SK-N-SH treated with all-trans-retinoic acid at 6 μM for 48 hours (cell line): ENCODE measurements at regions not wholly inside any gene's neighbourhood (a gene's known extent, or its start where the extent isn't known, plus 50 kb on each side); places are given as distances from the start of the nearest gene placed in this dataset.

Source experiments
- ARNTL ChIP-seq: fragments of 450-650 bp; formaldehyde crosslinking; IDR thresholded peaks from 2 replicates; pipeline ENCODE4 v1.5.0; 2020; ENCODE audit warnings: low read depth, mild to moderate bottlenecking, moderate library complexity, borderline replicate concordance
- ESRRG ChIP-seq: fragments of 250-450 bp; sonication (Bioruptor Pico); IDR thresholded peaks from 2 replicates; pipeline ENCODE4 v1.6.1; 2021; ENCODE audit warnings: mild to moderate bottlenecking
- GLIS3 ChIP-seq: fragments of 250-450 bp; sonication (Bioruptor Pico); IDR thresholded peaks from 2 replicates; pipeline ENCODE4 v1.5.0; 2020; ENCODE audit warnings: mild to moderate bottlenecking, moderate library complexity
- ISL1 ChIP-seq: fragments of 250-450 bp; sonication (Bioruptor Pico); IDR thresholded peaks from 2 replicates; pipeline ENCODE4 v2.1.2; 2022; ENCODE audit warnings: mild to moderate bottlenecking, moderate library complexity
- OSR1 ChIP-seq: fragments of 250-450 bp; sonication (Bioruptor Pico); IDR thresholded peaks from 2 replicates; pipeline ENCODE4 v1.8.0; 2022; ENCODE audit warnings: moderate library complexity, mild to moderate bottlenecking, inconsistent platforms
- PPARA ChIP-seq: fragments of 250-450 bp; sonication (Bioruptor Pico); IDR thresholded peaks from 2 replicates; pipeline ENCODE4 v1.5.0; 2020; ENCODE audit warnings: mild to moderate bottlenecking, borderline replicate concordance
- SNAI2 ChIP-seq: fragments of 250-450 bp; sonication (Bioruptor Pico); IDR thresholded peaks from 2 replicates; pipeline ENCODE4 v1.5.0; 2020; ENCODE audit warnings: mild to moderate bottlenecking, moderate library complexity
- ZFP3 ChIP-seq: fragments of 250-450 bp; sonication (Bioruptor Pico); IDR thresholded peaks from 2 replicates; pipeline ENCODE4 v1.5.0; 2020; ENCODE audit warnings: mild to moderate bottlenecking, moderate library complexity
- ZFP30 ChIP-seq: fragments of 450-650 bp; formaldehyde crosslinking; IDR thresholded peaks from 2 replicates; pipeline ENCODE4 v1.5.0; 2022; ENCODE audit warnings: mild to moderate bottlenecking, moderate library complexity
- ZNF70 ChIP-seq: fragments of 450-650 bp; formaldehyde crosslinking; IDR thresholded peaks from 2 replicates; pipeline ENCODE4 v1.5.0; 2020; ENCODE audit warnings: mild to moderate bottlenecking, moderate library complexity
- TF ChIP-seq, protein P1 (sequence below): fragments of 250-450 bp; sonication (Bioruptor Pico); IDR thresholded peaks from 2 replicates; pipeline ENCODE4 v1.8.0; 2021; ENCODE audit warnings: low read depth, mild to moderate bottlenecking, moderate library complexity, borderline replicate concordance
- TF ChIP-seq, protein P2 (sequence below): fragments of 250-450 bp; sonication (Bioruptor Pico); IDR thresholded peaks from 2 replicates; pipeline ENCODE4 v1.8.0; 2020; ENCODE audit warnings: mild to moderate bottlenecking, moderate library complexity, borderline replicate concordance
- TF ChIP-seq, protein P3 (sequence below): fragments of 250-450 bp; sonication (Bioruptor Pico); IDR thresholded peaks from 2 replicates; pipeline ENCODE4 v1.5.1; 2020; ENCODE audit warnings: low read depth, mild to moderate bottlenecking, moderate library complexity

DNA sequence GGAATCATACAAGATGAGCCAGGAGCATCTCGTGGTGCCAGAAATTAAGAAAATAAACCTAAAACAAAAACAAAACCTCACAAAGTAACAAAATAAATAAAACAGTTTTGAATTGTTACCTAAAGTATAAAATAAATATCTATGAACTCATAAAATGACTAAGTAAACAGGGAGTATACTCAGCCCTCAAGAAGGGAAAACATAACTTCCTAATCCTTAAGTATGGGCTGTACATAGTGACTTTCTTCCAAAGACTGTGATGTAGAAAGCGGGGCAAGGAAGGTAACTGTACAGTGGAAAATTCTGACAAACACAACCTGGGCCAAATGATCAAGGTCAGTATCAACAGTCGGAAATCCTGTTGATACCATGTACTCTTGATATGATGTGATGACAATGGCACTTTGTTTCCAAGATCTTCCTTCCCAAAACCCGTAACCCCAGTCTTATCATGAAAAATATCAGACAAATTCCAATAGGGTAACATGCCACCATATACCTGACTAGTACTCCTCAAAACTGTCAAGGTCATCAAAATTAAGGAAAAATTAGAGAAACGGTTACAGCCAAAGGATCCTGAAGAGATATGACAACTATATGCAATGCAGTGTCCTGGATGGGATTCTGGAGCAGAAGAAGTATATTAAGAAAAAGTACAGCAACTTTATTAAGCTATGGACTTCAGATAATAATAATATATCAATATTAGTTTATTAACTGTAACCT lies 76.0 kb upstream of the XIRP2 start:
- TF ChIP-seq, protein P1, sequence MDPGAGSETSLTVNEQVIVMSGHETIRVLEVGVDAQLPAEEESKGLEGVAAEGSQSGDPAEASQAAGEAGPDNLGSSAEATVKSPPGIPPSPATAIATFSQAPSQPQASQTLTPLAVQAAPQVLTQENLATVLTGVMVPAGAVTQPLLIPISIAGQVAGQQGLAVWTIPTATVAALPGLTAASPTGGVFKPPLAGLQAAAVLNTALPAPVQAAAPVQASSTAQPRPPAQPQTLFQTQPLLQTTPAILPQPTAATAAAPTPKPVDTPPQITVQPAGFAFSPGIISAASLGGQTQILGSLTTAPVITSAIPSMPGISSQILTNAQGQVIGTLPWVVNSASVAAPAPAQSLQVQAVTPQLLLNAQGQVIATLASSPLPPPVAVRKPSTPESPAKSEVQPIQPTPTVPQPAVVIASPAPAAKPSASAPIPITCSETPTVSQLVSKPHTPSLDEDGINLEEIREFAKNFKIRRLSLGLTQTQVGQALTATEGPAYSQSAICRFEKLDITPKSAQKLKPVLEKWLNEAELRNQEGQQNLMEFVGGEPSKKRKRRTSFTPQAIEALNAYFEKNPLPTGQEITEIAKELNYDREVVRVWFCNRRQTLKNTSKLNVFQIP (CRISPR knock-in tag) = no peak
- TF ChIP-seq, protein P2, sequence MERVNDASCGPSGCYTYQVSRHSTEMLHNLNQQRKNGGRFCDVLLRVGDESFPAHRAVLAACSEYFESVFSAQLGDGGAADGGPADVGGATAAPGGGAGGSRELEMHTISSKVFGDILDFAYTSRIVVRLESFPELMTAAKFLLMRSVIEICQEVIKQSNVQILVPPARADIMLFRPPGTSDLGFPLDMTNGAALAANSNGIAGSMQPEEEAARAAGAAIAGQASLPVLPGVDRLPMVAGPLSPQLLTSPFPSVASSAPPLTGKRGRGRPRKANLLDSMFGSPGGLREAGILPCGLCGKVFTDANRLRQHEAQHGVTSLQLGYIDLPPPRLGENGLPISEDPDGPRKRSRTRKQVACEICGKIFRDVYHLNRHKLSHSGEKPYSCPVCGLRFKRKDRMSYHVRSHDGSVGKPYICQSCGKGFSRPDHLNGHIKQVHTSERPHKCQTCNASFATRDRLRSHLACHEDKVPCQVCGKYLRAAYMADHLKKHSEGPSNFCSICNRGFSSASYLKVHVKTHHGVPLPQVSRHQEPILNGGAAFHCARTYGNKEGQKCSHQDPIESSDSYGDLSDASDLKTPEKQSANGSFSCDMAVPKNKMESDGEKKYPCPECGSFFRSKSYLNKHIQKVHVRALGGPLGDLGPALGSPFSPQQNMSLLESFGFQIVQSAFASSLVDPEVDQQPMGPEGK (CRISPR knock-in tag) = no peak
- TF ChIP-seq ZFP30 (CRISPR knock-in tag) = no peak
- TF ChIP-seq ZFP3 = no peak
- TF ChIP-seq ZNF70 (CRISPR knock-in tag) = no peak
- TF ChIP-seq OSR1 (CRISPR knock-in tag) = no peak
- no peak for TF ChIP-seq ISL1
- TF ChIP-seq ARNTL (CRISPR knock-in tag) = no peak
- TF ChIP-seq GLIS3 (CRISPR knock-in tag) = no peak
- TF ChIP-seq PPARA (CRISPR knock-in tag) = no peak
- TF ChIP-seq ESRRG (CRISPR knock-in tag) = no peak
- TF ChIP-seq SNAI2 (CRISPR knock-in tag) = no peak
- TF ChIP-seq, protein P3, sequence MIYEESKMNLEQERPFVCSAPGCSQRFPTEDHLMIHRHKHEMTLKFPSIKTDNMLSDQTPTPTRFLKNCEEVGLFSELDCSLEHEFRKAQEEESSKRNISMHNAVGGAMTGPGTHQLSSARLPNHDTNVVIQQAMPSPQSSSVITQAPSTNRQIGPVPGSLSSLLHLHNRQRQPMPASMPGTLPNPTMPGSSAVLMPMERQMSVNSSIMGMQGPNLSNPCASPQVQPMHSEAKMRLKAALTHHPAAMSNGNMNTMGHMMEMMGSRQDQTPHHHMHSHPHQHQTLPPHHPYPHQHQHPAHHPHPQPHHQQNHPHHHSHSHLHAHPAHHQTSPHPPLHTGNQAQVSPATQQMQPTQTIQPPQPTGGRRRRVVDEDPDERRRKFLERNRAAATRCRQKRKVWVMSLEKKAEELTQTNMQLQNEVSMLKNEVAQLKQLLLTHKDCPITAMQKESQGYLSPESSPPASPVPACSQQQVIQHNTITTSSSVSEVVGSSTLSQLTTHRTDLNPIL (CRISPR knock-in tag) = no peak
